ENCODE measurements at regions not wholly inside any gene's neighbourhood (a gene's known extent, or its start where the extent isn't known, plus 50 kb on each side); places are given as distances from the start of the nearest gene placed in this dataset.

DNA sequence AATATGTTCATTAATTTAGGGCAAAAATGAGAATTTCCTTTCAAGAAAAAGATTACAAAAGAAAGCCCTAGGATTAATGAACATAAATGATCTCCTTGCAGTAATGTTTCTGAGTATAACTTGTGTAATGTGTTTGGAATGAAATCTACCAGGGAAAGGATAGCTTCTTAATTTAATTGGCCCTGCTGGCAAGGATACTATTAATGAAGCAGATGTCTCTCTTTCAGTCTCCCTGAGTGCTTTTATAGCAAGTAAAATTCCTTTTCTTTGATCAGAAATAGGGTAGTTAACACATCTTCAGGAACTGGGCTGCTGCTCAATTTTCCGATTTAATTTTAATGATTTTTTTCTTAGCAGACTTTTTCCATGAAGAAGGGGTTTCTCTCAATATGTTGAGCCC is 379.4 kb upstream of the PDE3A start:
- Histone ChIP-seq H3K4me2 (ENCODE audit: low read depth, low read length) (no peak overlapping the region), H3K9ac (ENCODE audit: low read length) (no peak overlapping the region), H3F3A (ENCODE audit: insufficient read depth, low read length) (no peaks in the 10 kb centered on the region), H3K36me3 (replicated peaks; ENCODE audit: insufficient read depth, low read length) (no peaks in the 10 kb centered on the region), H3K4me1 (ENCODE audit: low read length) (no peaks in the 10 kb centered on the region), H4K20me1 (ENCODE audit: insufficient read depth, low read length) (no peaks in the 10 kb centered on the region), H3K4me3 (ENCODE audit: low read length) (no peak overlapping the region), H2AFZ (ENCODE audit: low read length) (no peak overlapping the region), H3K9me3 (replicated peaks; ENCODE audit: insufficient read depth, low read length) (no peaks in the 10 kb centered on the region), H3K79me2 (ENCODE audit: low read length) (no peaks in the 10 kb centered on the region), H3K27ac (ENCODE audit: low read length) (no peak overlapping the region), H3K27me3 (replicated peaks; ENCODE audit: insufficient read depth, low read length) (no peaks in the 10 kb centered on the region), H3K9me2 (replicated peaks; ENCODE audit: insufficient read depth, low read length) (no peaks in the 10 kb centered on the region)
- TF ChIP-seq EZH2 (optimal IDR thresholded peaks at IDR 0.05; ENCODE audit: low read depth, low read length) (no peak), EZH2phosphoT487 (IDR thresholded peaks at IDR 0.05; ENCODE audit: low read length) (no peak)
- TF ChIP-seq, protein P1, sequence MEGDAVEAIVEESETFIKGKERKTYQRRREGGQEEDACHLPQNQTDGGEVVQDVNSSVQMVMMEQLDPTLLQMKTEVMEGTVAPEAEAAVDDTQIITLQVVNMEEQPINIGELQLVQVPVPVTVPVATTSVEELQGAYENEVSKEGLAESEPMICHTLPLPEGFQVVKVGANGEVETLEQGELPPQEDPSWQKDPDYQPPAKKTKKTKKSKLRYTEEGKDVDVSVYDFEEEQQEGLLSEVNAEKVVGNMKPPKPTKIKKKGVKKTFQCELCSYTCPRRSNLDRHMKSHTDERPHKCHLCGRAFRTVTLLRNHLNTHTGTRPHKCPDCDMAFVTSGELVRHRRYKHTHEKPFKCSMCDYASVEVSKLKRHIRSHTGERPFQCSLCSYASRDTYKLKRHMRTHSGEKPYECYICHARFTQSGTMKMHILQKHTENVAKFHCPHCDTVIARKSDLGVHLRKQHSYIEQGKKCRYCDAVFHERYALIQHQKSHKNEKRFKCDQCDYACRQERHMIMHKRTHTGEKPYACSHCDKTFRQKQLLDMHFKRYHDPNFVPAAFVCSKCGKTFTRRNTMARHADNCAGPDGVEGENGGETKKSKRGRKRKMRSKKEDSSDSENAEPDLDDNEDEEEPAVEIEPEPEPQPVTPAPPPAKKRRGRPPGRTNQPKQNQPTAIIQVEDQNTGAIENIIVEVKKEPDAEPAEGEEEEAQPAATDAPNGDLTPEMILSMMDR (IDR thresholded peaks at IDR 0.05; ENCODE audit: low read length), result no peak
- DNase-seq, result no peak

DNA sequence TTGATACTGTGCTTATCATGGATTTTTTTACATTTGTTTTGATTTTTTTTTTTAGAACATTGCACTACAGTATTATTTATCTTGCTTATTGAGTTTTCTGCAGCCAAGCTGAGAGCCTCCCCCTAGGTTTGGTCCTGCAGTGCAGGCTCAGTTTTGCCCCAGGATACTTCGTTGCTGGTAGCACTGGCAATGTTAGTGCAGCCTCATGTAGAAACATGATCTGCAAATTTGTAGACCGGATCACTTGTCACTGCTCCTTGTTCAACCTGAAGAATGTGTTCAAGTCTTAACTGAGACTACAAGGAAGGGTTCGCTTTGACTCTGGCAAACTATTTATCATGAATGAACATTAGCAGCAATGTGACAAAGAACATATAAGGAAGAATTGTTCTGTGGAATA is 377.2 kb upstream of the PDE3A start:
- Histone ChIP-seq H3K4me3 (ENCODE audit: low read length) (no peak overlapping the region), H3K9me2 (replicated peaks; ENCODE audit: insufficient read depth, low read length) (no peaks in the 10 kb centered on the region), H3K9me3 (replicated peaks; ENCODE audit: insufficient read depth, low read length) (no peaks in the 10 kb centered on the region), H3K27ac (ENCODE audit: low read length) (no peak overlapping the region), H3K4me2 (ENCODE audit: low read depth, low read length) (no peak overlapping the region), H3K9ac (ENCODE audit: low read length) (no peak overlapping the region), H3K79me2 (ENCODE audit: low read length) (no peaks in the 10 kb centered on the region), H4K20me1 (ENCODE audit: insufficient read depth, low read length) (no peaks in the 10 kb centered on the region), H3K27me3 (replicated peaks; ENCODE audit: insufficient read depth, low read length) (no peaks in the 10 kb centered on the region), H3K4me1 (ENCODE audit: low read length) (no peaks in the 10 kb centered on the region), H3F3A (ENCODE audit: insufficient read depth, low read length) (no peaks in the 10 kb centered on the region), H2AFZ (ENCODE audit: low read length) (no peak overlapping the region), H3K36me3 (replicated peaks; ENCODE audit: insufficient read depth, low read length) (no peaks in the 10 kb centered on the region)
- TF ChIP-seq, protein P1 (IDR thresholded peaks at IDR 0.05; ENCODE audit: low read length), result no peak
- TF ChIP-seq EZH2 (optimal IDR thresholded peaks at IDR 0.05; ENCODE audit: low read depth, low read length) (no peak), EZH2phosphoT487 (IDR thresholded peaks at IDR 0.05; ENCODE audit: low read length) (no peak)
- no peak for DNase-seq

GRCh38 chr12:19992311-19992710 is 376.0 kb upstream of the PDE3A start:
- H4K20me1 ChIP-seq (ENCODE audit: insufficient read depth, low read length), result no peaks in the 10 kb centered on the region
- no peaks in the 10 kb centered on the region for H3K9me3 ChIP-seq (replicated peaks; ENCODE audit: insufficient read depth, low read length)
- no peaks in the 10 kb centered on the region for H3K4me1 ChIP-seq (ENCODE audit: low read length)
- H3K27ac ChIP-seq (ENCODE audit: low read length), result no peak overlapping the region
- no peaks in the 10 kb centered on the region for H3K79me2 ChIP-seq (ENCODE audit: low read length)
- no peaks in the 10 kb centered on the region for H3K27me3 ChIP-seq (replicated peaks; ENCODE audit: insufficient read depth, low read length)
- no peaks in the 10 kb centered on the region for H3K9me2 ChIP-seq (replicated peaks; ENCODE audit: insufficient read depth, low read length)
- H3K4me2 ChIP-seq (ENCODE audit: low read depth, low read length), result no peak overlapping the region
- TF ChIP-seq EZH2 (optimal IDR thresholded peaks at IDR 0.05; ENCODE audit: low read depth, low read length) (no peak), EZH2phosphoT487 (IDR thresholded peaks at IDR 0.05; ENCODE audit: low read length) (no peak)
- TF ChIP-seq, protein P1 (IDR thresholded peaks at IDR 0.05; ENCODE audit: low read length), result no peak
- H3K4me3 ChIP-seq (ENCODE audit: low read length), result no peak overlapping the region
- H3F3A ChIP-seq (ENCODE audit: insufficient read depth, low read length), result no peaks in the 10 kb centered on the region
- no peaks in the 10 kb centered on the region for H3K36me3 ChIP-seq (replicated peaks; ENCODE audit: insufficient read depth, low read length)
- DNase-seq, result no peak
- H3K9ac ChIP-seq (ENCODE audit: low read length), result no peak overlapping the region
- H2AFZ ChIP-seq (ENCODE audit: low read length), result no peak overlapping the region
